ENCODE measurements at regions not wholly inside any gene's neighbourhood (a gene's known extent, or its start where the extent isn't known, plus 50 kb on each side); places are given as distances from the start of the nearest gene placed in this dataset.

DNA sequence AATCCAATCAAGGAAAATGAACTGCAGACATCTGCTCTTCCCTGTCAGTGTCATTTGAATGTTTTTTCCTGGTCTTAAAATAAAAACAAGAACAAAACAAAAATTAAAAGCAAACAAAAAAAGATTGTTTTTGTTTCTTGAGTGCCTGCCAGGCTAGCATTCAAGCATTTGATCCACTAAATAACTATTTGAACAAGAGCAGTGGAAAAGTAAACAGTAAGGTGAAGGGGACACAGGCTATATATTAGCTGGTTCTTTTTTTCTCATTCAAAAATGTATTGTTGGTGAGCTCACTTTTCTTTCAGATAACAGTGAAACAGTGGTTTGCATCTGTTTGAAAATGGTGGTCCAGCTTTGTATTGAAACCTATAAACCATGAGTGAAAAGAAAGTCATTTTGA, 586.9 kb upstream of the SGO1 start:
- H3K4me1 ChIP-seq = no peaks in the 10 kb centered on the region
- no peak overlapping the region for H3K27ac ChIP-seq
- H3K36me3 ChIP-seq = no peaks in the 10 kb centered on the region
- H3K9ac ChIP-seq = no peak overlapping the region
- TF ChIP-seq Cebpa-rat (IDR thresholded peaks at IDR 0.05) = no peak
- H3K4me3 ChIP-seq = no peak overlapping the region
- H3K4me2 ChIP-seq = no peak overlapping the region
- H3K27me3 ChIP-seq = no peaks in the 10 kb centered on the region
- no peaks in the 10 kb centered on the region for H3K9me3 ChIP-seq (replicated peaks in 1 of 11)
- H4K20me1 ChIP-seq = no peaks in the 10 kb centered on the region

DNA sequence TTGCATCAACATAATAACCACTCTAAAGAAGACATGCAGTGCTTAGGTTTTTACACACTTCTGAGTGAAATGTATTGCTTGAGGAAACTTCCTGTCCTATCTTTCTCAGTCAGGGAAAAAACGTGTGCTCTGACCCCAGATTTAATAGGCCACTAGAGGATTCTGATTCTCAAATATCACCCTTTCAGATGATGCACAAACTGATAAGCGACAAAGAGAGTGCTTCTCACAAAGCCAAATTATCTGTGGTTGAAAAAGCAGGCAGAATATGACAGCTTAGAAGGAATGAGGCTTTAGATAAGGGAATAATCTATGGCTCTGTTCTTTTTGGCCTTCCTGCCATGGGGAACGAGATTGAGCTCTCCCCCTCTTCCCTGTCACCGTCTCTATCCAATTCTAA, 583.4 kb upstream of the SGO1 start:
- Histone ChIP-seq H3K27ac (no peak overlapping the region), H4K20me1 (no peaks in the 10 kb centered on the region), H3K9ac (no peak overlapping the region), H3K36me3 (no peaks in the 10 kb centered on the region), H3K27me3 (no peaks in the 10 kb centered on the region), H3K4me3 (no peak overlapping the region), H3K9me3 (replicated peaks in 1 of 11) (no peaks in the 10 kb centered on the region), H3K4me2 (no peak overlapping the region), H3K4me1 (no peaks in the 10 kb centered on the region)
- TF ChIP-seq Cebpa-rat (IDR thresholded peaks at IDR 0.05) = no peak

DNA sequence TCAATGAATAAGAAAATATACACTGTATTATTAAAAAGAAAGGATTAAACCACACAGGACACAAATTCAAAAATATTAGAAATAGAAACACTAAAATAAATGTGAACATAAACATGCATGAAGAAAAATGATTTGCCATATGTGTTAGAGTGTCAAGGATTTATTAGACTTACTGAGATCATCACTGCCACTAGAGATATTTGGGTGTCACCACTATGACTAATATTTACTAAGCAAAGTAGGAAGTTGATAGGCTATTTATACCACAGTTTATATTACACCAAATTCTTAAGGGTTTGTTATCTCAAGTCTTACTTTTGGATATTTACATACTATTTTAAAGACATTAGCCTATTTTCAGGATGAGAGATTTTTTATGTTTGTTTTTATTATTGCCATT, 575.0 kb upstream of the SGO1 start:
- H3K36me3 ChIP-seq = no peaks in the 10 kb centered on the region
- no peak overlapping the region for H3K9ac ChIP-seq
- no peaks in the 10 kb centered on the region for H3K4me1 ChIP-seq
- H3K9me3 ChIP-seq (replicated peaks in 1 of 11) = peaks cover 0 to 6% (median 0%) of the 10 kb centered on the region in 11 experiments; a peak in 1 of 22 replicates
- no peak overlapping the region for H3K4me3 ChIP-seq
- H3K4me2 ChIP-seq = no peak overlapping the region
- no peaks in the 10 kb centered on the region for H3K27me3 ChIP-seq
- no peaks in the 10 kb centered on the region for H4K20me1 ChIP-seq
- H3K27ac ChIP-seq = no peak overlapping the region
- TF ChIP-seq Cebpa-rat (IDR thresholded peaks at IDR 0.05) = no peak

DNA sequence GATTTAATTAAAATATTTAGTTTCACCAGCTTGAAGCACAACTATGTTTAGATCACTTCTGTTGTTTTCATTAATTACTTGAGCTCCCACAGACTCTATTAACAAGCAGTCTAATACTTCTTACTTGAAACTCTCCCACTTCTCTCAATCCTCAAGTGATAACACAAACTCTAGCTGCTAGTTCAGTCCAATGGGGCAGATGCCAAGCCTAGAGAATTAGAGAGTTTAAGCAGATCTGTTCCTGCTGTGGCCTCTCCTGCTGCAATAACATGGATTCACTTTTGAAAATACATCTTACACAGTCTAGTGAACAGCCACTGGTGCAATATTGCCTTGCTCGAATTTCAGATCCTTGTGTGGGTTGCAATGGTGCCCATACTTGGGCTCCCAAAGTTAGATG, 566.4 kb upstream of the SGO1 start:
- Histone ChIP-seq H3K36me3 (no peaks in the 10 kb centered on the region), H4K20me1 (no peaks in the 10 kb centered on the region), H3K27ac (no peak overlapping the region), H3K9me3 (replicated peaks in 1 of 11) (no peaks in the 10 kb centered on the region), H3K9ac (no peak overlapping the region), H3K4me3 (no peak overlapping the region), H3K4me2 (no peak overlapping the region), H3K27me3 (no peaks in the 10 kb centered on the region), H3K4me1 (no peaks in the 10 kb centered on the region)
- TF ChIP-seq Cebpa-rat (IDR thresholded peaks at IDR 0.05) = no peak

DNA sequence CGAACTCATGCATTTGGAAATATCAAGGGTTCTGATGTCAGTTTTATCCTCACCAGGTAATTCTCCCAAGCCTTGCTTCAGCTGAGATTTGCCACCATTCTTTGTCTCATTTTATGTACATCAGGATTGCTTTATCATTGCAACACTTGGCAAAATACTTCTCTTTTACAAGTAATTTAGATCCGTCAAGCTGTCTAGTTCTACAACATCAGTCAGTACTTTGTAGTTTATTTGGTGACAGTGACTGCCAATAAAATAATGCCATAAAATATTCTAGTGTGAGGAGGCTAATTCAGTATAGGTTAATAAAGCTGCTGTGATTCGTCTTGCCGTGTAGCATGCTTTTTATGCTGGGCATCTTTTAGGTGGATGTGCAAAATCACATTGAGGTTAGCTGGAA, 565.3 kb upstream of the SGO1 start:
- Histone ChIP-seq H3K4me1 (no peaks in the 10 kb centered on the region), H3K36me3 (no peaks in the 10 kb centered on the region), H3K9me3 (replicated peaks in 1 of 11) (no peaks in the 10 kb centered on the region), H4K20me1 (no peaks in the 10 kb centered on the region), H3K4me3 (no peak overlapping the region), H3K27me3 (no peaks in the 10 kb centered on the region), H3K27ac (no peak overlapping the region), H3K9ac (no peak overlapping the region), H3K4me2 (no peak overlapping the region)
- TF ChIP-seq Cebpa-rat (IDR thresholded peaks at IDR 0.05) = no peak

DNA sequence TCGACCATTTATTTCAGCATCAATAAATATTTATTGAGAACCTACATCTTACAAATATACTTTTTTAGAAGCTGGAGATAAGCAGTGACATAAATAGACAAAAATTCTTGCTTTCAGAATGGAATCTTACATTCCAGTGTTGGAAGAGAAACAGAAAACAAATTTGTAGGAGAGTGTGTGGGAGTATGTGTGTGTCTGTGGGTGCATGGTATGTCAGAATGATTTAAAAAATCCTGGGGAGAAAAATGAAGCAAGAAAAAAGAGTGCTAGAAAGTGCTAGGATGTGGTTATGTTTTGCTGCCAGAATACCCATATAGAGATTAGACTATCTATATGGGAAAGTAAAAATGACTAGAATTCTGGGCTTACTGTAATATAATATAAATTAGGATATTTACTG, 561.7 kb upstream of the SGO1 start:
- Histone ChIP-seq H3K9ac (no peak overlapping the region), H3K36me3 (no peaks in the 10 kb centered on the region), H3K27me3 (no peaks in the 10 kb centered on the region), H3K4me3 (no peak overlapping the region), H4K20me1 (no peaks in the 10 kb centered on the region), H3K4me1 (no peaks in the 10 kb centered on the region), H3K9me3 (replicated peaks in 1 of 11) (no peaks in the 10 kb centered on the region), H3K4me2 (no peak overlapping the region), H3K27ac (no peak overlapping the region)
- no peak for TF ChIP-seq Cebpa-rat (IDR thresholded peaks at IDR 0.05)

DNA sequence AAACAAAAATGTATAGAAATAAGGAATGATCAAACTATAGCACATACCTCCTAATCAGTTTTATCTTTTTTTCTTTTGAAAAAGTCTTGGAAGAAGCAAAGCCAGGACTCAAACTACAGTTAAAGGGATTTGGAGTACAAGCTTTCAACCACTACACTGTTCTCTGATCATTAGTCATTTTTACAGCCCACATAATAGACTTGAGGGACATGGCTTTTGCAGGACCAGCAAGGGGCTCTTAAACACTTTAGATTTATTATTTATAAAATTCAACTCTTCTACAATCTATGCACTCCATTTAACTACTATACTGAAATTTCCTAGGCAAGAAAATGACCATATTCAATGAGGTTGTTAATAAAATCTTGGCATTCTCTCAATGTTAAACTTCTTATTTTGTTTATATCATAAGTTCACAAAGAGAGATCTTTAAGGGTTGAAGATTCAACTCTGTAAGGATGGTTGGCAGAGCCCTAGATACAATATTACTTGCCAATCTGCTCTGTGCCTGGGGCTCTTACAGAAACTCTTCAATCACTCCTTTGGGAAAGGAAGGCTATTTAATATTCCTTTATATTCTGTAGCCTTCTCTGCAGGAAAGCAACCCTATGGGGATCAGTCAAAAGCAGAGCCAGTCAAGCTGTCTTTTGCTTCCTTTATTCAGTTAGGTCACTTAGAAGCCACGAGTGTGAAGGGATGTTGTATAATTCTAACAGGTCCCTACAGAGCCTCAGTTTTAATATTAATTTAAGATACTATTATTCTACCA, 557.7 kb upstream of the SGO1 start:
- no peaks in the 10 kb centered on the region for H4K20me1 ChIP-seq
- TF ChIP-seq Cebpa-rat (IDR thresholded peaks at IDR 0.05) = no peak
- H3K4me3 ChIP-seq = no peak overlapping the region
- H3K9me3 ChIP-seq (replicated peaks in 1 of 11) = no peaks in the 10 kb centered on the region
- H3K9ac ChIP-seq = no peak overlapping the region
- no peaks in the 10 kb centered on the region for H3K4me1 ChIP-seq
- no peak overlapping the region for H3K4me2 ChIP-seq
- H3K36me3 ChIP-seq = no peaks in the 10 kb centered on the region
- no peak overlapping the region for H3K27ac ChIP-seq
- no peaks in the 10 kb centered on the region for H3K27me3 ChIP-seq

DNA sequence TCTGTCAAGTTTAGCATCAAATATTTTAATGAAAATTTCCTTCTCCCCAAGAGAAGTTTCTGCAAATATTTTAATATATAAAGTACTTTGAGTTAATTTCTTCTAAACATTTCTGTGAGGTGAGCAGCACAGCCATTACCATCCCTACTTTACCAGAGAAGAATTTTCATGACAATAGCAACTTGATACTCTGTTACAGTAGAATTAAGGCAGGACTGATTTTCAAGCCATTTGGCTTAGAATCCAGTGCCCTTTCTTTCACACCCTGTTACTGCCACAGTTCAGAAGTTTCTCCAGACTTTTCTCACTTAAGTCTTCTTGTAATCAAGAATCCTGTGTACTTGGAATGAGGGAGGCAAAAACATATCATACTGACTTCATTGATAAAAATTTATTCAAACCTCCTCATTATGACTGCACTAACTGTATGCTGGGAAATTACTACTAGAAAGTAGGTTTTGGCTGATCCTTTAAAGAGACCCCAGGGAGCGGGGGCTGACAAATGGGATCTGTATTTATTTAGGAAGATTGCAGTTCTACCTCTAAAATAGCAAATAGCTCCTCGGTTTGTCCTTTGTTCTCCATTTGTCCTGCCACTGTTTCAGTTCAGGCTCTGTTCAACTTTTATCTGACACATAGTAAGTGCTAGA, 557.0 kb upstream of the SGO1 start:
- H3K9me3 ChIP-seq (replicated peaks in 1 of 11) = no peaks in the 10 kb centered on the region
- no peak for TF ChIP-seq Cebpa-rat (IDR thresholded peaks at IDR 0.05)

DNA sequence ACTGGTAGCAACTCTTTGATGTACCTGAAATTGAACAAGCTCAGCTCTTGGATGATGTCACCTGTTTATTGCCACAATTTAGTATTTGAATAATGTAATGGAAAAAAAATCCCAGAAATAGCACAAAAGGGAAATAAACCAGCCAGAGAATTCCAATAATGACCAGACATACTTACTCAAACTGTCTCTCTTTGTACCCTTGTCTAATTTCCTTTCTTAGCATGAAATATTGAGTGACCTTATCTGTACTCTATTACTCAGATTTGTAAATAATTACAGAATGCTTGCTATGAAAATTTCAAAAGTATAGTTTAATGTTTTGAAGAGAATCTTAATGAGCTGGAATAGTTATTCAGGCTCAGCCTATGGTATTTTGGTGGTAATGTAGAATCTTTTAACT, 555.4 kb upstream of the SGO1 start:
- Histone ChIP-seq H3K9ac (no peak overlapping the region), H3K4me3 (no peak overlapping the region), H3K4me1 (no peaks in the 10 kb centered on the region), H3K27ac (no peak overlapping the region), H3K27me3 (no peaks in the 10 kb centered on the region), H3K36me3 (no peaks in the 10 kb centered on the region), H3K9me3 (replicated peaks in 1 of 11) (no peaks in the 10 kb centered on the region), H4K20me1 (no peaks in the 10 kb centered on the region), H3K4me2 (no peak overlapping the region)
- no peak for TF ChIP-seq Cebpa-rat (IDR thresholded peaks at IDR 0.05)

More for the DNA sequence above, 557.0 kb upstream of the SGO1 start:
- H3K27ac ChIP-seq = no peak overlapping the region
- no peaks in the 10 kb centered on the region for H3K27me3 ChIP-seq
- H3K4me3 ChIP-seq = no peak overlapping the region
- H4K20me1 ChIP-seq = no peaks in the 10 kb centered on the region
- H3K4me2 ChIP-seq = no peak overlapping the region
- H3K9ac ChIP-seq = no peak overlapping the region
- H3K36me3 ChIP-seq = no peaks in the 10 kb centered on the region
- no peaks in the 10 kb centered on the region for H3K4me1 ChIP-seq

DNA sequence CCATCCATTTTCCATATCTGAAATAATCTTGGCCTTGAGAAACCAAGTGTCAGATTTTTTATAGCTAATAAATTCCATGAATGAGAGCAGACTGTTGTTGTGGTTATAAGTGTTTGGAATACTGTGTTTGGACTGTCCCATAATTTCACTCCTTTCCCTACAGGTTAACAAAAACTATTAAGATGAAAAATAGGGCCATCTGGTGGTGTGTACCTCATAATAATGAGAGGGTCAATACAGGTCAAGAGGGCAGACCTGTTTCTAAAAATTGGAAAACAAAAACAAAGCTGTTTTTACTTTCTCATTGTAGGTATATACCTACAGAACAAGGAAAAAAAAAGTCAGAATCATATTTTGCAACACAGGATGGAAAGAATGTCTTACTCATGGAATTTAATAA, 553.8 kb upstream of the SGO1 start:
- no peak for TF ChIP-seq Cebpa-rat (IDR thresholded peaks at IDR 0.05)

More for the DNA sequence above, 553.8 kb upstream of the SGO1 start:
- Histone ChIP-seq H3K27ac (no peak overlapping the region), H3K4me2 (no peak overlapping the region), H3K9ac (no peak overlapping the region), H3K9me3 (replicated peaks in 1 of 11) (no peaks in the 10 kb centered on the region), H3K27me3 (no peaks in the 10 kb centered on the region), H3K4me1 (no peaks in the 10 kb centered on the region), H4K20me1 (no peaks in the 10 kb centered on the region), H3K36me3 (no peaks in the 10 kb centered on the region), H3K4me3 (no peak overlapping the region)

Measured in BLaER1 treated with 17β-estradiol and CSF1 and Interleukin-3, amounts not matched to agents 10 nM and 100 nM (cell line).